ENCODE measurements at regions not wholly inside any gene's neighbourhood (a gene's known extent, or its start where the extent isn't known, plus 50 kb on each side); places are given as distances from the start of the nearest gene placed in this dataset.

DNA sequence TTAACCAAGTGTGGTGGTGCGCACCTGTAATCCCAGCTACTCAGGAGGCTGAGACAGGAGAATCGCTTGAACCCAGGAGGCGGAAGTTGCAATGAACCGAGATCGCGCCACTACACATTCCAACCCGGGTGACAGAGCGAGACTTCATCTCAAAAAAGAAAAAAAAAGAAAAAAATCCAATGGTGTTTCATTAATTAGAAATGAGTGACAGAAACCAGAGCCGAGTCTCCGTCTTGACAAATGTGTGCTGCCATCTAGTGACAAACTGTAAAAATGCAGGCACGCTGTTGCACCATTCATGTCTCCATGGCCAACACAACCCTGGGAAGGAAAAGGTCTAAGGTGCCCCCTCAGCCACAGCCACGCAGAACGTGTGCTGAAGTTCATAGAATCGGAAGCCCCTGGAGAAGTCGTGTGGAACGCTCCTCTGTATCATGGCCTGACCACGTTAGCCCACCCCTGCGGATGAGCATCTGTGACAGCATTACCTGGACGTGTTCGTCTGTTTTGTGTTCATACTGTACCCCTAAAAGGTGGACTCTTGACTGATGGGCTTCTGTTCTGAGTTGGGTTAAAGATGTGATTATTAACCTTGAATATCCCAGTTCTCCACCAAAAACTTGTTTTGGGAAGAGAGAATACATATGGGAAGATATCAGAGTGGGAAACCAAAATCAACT, 94.9 kb downstream of the LYZL2 start:
- intact Hi-C loops (cut with micrococcal nuclease) = loop anchor here (1.0 to 5.0 kb wide), 5 partner anchors 56 to 187 kb away; partner anchors contain the start of gene MTPAP

- intact Hi-C loops (cut with micrococcal nuclease) = loop anchor here (5.0 kb wide), 1 partner anchor 185 kb away; the partner anchor contains the start of gene MTPAP
These were observed 97.6 kb downstream of the LYZL2 start for GRCh38 chr10:30531751-30532530.

DNA sequence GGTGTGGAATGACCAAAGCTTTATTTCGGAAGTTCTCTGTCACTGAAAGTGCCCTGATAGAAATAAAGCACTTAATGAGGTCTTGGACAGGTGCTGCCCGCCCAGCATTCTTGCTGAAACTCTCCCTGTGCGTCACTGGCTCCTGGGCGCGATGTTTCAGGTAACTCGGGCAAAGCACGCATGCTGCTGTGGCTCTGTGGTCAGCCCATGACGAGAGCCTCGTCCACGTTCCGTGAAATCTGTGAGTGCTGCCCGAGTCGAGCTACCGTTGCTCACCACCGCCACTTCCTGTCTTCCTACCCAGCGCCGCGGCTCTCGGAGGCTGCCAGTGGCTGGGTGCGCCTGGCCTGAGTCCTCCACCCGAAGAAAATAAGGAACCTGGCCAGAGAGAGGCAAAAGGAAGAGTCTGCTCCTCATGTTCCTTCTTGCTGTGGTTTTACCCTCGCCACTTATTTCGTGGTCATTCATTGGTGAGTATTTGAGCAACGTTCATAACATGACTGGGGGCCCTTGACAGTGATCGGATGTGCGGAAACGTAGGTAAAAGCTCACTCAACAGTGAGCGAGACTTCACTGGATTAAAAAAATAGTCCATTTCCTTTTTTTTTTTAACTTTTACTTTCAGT, 95.5 kb downstream of the MAP3K8 start:
- intact Hi-C loops (cut with micrococcal nuclease) = loop anchor here (1.0 to 10.0 kb wide), 7 partner anchors 27 to 788 kb away; partner anchors contain the start of gene ZEB1

DNA sequence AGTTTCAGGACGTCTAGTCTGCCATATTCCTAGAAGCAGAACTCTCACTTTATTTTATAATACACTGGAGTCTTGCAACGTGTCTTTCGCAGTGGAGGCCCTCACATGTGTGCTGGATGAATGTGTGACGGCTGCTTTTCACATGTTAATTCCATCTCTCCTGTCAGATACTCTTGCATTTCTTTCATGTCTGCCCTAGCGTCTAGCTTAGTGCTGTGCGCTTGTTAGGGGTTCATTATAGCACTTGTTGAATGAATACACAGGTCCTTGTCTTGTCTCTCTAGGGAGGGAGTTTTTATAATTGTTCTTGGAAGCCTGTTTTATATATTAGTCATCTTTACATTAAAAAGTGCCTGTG, 94.4 kb downstream of the MAP3K8 start:
- intact Hi-C loops (cut with micrococcal nuclease) = loop anchor here (5.0 to 10.0 kb wide), 4 partner anchors 36 to 789 kb away; partner anchors contain the start of gene ZEB1

DNA sequence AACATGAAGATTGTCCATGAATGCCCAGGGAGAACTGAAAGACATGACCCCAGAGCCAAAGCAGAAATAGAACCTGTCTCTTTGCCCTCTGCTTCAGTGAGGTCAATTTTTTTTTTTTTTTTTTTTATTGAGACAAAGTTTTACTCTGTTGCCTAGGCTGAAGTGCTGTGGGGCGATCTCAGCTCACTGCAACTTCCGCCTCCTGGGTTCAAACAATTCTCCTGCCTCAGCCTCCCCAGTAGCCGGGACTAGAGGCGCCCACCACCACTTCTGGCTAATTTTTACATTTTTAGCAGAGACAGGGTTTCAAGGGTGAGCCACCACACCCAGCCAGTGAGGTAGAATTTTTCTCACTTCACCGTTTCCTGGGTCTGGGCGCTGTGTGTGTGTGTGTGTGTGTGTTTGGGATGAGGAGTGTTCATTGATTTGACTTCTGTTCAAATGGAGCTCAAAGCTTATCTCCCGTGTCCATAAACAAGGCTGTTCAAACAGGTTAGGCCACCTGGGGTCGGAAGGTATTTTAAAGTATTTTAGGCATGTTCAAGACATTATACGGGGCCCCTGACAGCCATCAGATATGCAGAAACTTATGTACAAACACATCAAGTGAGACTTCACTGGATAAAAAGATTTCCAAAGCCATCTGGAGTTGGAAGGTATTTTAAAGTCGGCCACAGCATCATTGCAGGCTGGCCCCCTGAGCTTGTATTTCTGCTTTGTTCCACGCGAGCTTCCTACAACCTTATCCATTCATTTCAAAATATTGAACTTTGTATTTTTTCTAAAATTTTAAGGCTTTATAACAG, 93.8 kb downstream of the MAP3K8 start:
- intact Hi-C loops (cut with micrococcal nuclease) = loop anchor here (5.0 to 10.0 kb wide), 4 partner anchors 36 to 789 kb away; partner anchors contain the start of gene ZEB1

DNA sequence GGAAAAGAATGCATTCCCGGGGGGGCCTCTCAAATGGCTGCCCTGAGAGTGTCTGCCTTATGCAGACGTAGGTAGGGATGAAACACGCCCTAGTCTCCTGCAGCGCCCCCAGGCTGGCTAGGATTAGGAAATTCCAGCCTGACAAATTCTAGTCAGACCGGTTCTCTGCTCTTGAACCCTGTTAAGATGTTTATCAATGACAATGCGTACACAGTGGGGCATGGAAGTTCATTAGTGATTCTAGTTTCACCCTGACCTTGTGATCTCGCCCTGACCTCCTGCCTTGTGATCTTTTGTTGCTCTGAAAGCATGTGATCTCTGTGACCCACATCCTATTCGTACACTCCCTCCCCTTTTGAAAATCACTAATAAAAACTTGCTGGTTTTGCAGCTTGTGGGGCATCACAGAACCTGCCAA, 88.7 kb downstream of the MAP3K8 start:
- intact Hi-C loops (cut with micrococcal nuclease) = loop anchor here (10.0 kb wide), 2 partner anchors 162 to 498 kb away; no protein-coding TSS in a partner anchor

- intact Hi-C loops (cut with micrococcal nuclease) = no loop called here
These were observed 84.9 kb downstream of the MAP3K8 start for GRCh38 chr10:30518907-30519306.

Measured in T-helper 2 cell treated with Interferon-gamma antibody and Interleukin-4, amounts not matched to agents 100 ng/mL and 5 ng/mL, for 36 hours (primary cell).